Uterus (tissue), 3 donors: ENCODE measurements at regions not wholly inside any gene's neighbourhood (a gene's known extent, or its start where the extent isn't known, plus 50 kb on each side); places are given as distances from the start of the nearest gene placed in this dataset.

ENCODE experiments used
- DNase-seq, 2 donors: peaks; one replicate each; pipeline ENCODE4 v3.0.0-alpha.2; 2019 to 2020
- H3K27ac ChIP-seq, 2 donors: fragments of 200-600 bp; sonication (generic); 1 replicate in 1 of 2; 2 replicates in 1 of 2; pipeline ENCODE4 v1.5.1; 2016 to 2018
- H3K27me3 ChIP-seq, 2 donors: fragments of 200-600 bp; sonication (generic); one replicate each; pipeline ENCODE4 v1.5.1; 2018 to 2019; ENCODE audit warnings: control low read depth in 1 of 2
- H3K36me3 ChIP-seq, 2 donors: fragments of 200-600 bp; sonication (generic); one replicate each; pipeline ENCODE4 v1.5.1; 2019; ENCODE audit warnings: control low read depth in 1 of 2
- H3K4me1 ChIP-seq, 2 donors: fragments of 200-600 bp; sonication (generic); one replicate each; pipeline ENCODE4 v1.5.1; 2018 to 2019; ENCODE audit warnings: control low read depth in 1 of 2
- H3K4me3 ChIP-seq, 2 donors: fragments of 200-600 bp; sonication (generic); 1 replicate in 1 of 2; 2 replicates in 1 of 2; pipeline ENCODE4 v1.5.1; 2018 to 2019; ENCODE audit warnings: mild to moderate bottlenecking in 1 of 2
- H3K9me3 ChIP-seq, 2 donors: fragments of 200-600 bp; sonication (generic); one replicate each; pipeline ENCODE4 v1.5.1; 2019; ENCODE audit warnings: control low read depth in 1 of 2
- POLR2A ChIP-seq, 2 donors: fragments of 450-650 bp; IDR thresholded peaks; one replicate each; pipeline ENCODE4 v1.6.1; 2016; ENCODE audit warnings: antibody characterized with exemption in 2 of 2, mild to moderate bottlenecking in 1 of 2, moderate library complexity in 1 of 2
- intact Hi-C: fragments of 100-400 bp; cut with DNase I; formaldehyde crosslinking; loops from one replicate; pipeline ENCODE4 v1.15.1; 2023; ENCODE audit warnings: low total_unique reads
- TF ChIP-seq, protein P1 (sequence below), 4 experiments: fragments of 200-600 bp in 2 of 4; fragments of 450-650 bp in 2 of 4; sonication (generic) in 2 of 4; IDR thresholded peaks; one replicate each; pipeline ENCODE4 v1.5.1; 2016 to 2019; ENCODE audit warnings: antibody characterized with exemption in 4 of 4, mild to moderate bottlenecking in 2 of 4, moderate library complexity in 1 of 4
- donor health status: DM: yes; HTN: yes; CAD: no.

DNA sequence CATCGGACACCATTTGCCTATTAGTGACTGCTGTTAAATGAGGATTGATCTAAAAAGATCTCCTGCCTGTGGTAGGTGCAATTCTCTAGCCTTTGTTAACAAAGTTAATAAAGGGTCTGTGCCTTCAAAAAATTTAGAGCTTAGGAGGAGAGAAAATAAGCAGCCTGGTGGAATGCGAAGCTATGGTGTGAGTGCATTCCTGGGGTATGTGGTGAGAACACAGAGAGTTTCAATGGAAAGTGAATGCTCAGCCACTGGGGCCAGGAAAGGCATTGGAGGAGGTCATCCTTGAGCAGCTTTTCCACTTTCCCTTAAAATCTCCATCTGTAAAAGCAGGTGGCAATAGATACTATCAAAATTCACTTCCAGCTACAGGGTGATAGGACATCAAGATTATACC is 331.2 kb upstream of the LRATD1 start:
- Histone ChIP-seq H3K4me1 (no peaks in the 10 kb centered on the region), H3K27ac (no peak overlapping the region), H3K9me3 (no peaks in the 10 kb centered on the region), H3K27me3 (no peaks in the 10 kb centered on the region), H3K4me3 (no peak overlapping the region), H3K36me3 (no peaks in the 10 kb centered on the region)
- TF ChIP-seq, protein P1, sequence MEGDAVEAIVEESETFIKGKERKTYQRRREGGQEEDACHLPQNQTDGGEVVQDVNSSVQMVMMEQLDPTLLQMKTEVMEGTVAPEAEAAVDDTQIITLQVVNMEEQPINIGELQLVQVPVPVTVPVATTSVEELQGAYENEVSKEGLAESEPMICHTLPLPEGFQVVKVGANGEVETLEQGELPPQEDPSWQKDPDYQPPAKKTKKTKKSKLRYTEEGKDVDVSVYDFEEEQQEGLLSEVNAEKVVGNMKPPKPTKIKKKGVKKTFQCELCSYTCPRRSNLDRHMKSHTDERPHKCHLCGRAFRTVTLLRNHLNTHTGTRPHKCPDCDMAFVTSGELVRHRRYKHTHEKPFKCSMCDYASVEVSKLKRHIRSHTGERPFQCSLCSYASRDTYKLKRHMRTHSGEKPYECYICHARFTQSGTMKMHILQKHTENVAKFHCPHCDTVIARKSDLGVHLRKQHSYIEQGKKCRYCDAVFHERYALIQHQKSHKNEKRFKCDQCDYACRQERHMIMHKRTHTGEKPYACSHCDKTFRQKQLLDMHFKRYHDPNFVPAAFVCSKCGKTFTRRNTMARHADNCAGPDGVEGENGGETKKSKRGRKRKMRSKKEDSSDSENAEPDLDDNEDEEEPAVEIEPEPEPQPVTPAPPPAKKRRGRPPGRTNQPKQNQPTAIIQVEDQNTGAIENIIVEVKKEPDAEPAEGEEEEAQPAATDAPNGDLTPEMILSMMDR (IDR thresholded peaks at IDR 0.05) = no peak
- no peak for TF ChIP-seq POLR2A (IDR thresholded peaks at IDR 0.05)
- no peak for DNase-seq
- intact Hi-C loops = no loop called here

DNA sequence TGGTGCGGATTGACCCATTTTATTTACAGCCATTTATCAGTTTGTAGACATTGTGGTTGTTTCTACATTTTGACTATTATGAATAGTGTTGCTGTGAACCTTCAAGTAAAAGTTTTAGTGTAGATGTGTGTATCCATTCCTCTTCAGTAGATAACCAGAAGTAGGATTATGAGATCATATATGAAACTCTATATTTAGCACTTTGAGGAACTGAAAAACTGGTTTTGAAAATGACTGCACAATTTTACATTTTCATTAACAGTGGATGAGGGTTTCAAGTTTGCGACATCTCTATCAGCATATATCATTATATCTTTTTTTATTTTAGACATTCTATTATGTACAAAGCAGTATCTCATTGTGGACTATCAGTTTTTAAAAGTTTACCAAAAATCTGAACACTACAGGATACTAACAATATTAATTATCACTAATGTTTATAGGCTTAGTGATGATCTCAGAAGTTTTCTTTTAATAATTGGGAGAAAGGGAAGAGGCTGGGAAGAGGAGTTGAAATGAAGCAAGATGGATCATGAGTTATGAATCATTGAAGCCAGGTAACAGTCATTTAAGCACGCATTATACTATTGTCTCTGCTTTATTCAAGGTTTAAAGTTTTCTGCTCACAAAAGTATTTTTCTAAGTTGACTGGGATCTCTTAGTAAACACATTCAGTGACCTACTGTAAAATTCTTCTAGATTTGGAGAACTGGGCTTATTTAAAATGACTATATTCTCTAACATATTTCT is 329.0 kb upstream of the LRATD1 start:
- H3K36me3 ChIP-seq = no peaks in the 10 kb centered on the region
- no peaks in the 10 kb centered on the region for H3K27me3 ChIP-seq
- no peaks in the 10 kb centered on the region for H3K4me1 ChIP-seq
- DNase-seq = no peak
- H3K9me3 ChIP-seq = no peaks in the 10 kb centered on the region
- TF ChIP-seq, protein P1 (IDR thresholded peaks at IDR 0.05) = no peak
- no peak for TF ChIP-seq POLR2A (IDR thresholded peaks at IDR 0.05)
- intact Hi-C loops = no loop called here
- H3K4me3 ChIP-seq = no peak overlapping the region
- no peak overlapping the region for H3K27ac ChIP-seq

DNA sequence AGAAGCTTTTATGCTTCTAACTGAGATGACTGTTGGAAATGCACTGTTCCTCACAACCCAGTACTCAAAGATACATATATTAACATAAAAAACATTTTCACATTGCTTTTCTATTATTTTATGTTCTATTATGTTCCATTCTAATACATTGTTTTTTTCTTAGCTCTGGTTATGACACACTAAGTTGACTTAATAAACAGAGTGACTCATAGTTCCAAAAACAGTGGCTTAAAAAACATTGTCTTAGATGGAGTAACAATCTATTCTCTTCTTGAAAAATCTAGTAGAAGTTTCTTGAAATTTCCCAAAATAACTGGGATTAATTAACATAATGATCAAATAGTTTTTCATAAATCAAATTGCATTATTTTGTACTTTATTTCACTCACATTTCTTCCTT is 328.2 kb upstream of the LRATD1 start:
- H3K4me3 ChIP-seq = no peak overlapping the region
- no peaks in the 10 kb centered on the region for H3K36me3 ChIP-seq
- H3K9me3 ChIP-seq = no peaks in the 10 kb centered on the region
- intact Hi-C loops = no loop called here
- no peak overlapping the region for H3K27ac ChIP-seq
- TF ChIP-seq POLR2A (IDR thresholded peaks at IDR 0.05) = no peak
- TF ChIP-seq, protein P1 (IDR thresholded peaks at IDR 0.05) = no peak
- H3K27me3 ChIP-seq = no peaks in the 10 kb centered on the region
- no peaks in the 10 kb centered on the region for H3K4me1 ChIP-seq
- DNase-seq = no peak

GRCh38 chr2:14306268-14306861 is 326.2 kb upstream of the LRATD1 start:
- no peak for DNase-seq
- intact Hi-C loops = no loop called here
- H3K36me3 ChIP-seq = no peaks in the 10 kb centered on the region
- TF ChIP-seq, protein P1 (IDR thresholded peaks at IDR 0.05) = no peak
- TF ChIP-seq POLR2A (IDR thresholded peaks at IDR 0.05) = no peak
- no peaks in the 10 kb centered on the region for H3K9me3 ChIP-seq
- H3K4me3 ChIP-seq = no peak overlapping the region
- no peaks in the 10 kb centered on the region for H3K4me1 ChIP-seq
- no peak overlapping the region for H3K27ac ChIP-seq
- H3K27me3 ChIP-seq = no peaks in the 10 kb centered on the region

DNA sequence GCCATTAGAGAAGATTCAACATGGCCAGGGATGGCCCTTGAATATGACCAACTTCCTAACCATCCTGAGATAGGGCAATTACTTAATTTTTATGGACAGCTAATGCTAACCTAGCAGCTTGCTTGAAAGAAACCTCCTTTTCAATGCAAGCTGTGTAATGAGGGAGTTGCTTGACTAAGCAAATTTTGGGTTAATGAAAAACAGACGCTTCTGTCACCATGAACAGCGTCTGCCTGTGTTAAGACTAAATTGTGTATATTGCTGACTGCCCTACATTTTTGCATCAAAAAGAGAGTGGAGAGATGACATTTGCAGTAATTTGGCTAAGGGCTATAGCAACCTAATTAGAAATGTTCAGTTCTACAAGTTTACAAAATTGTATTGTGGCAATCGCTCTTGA is 319.2 kb upstream of the LRATD1 start:
- intact Hi-C loops = no loop called here
- DNase-seq = no peak

More for the DNA sequence above, 319.2 kb upstream of the LRATD1 start:
- Histone ChIP-seq H3K36me3 (no peaks in the 10 kb centered on the region), H3K27me3 (no peaks in the 10 kb centered on the region), H3K9me3 (no peaks in the 10 kb centered on the region), H3K27ac (no peak overlapping the region), H3K4me3 (no peak overlapping the region), H3K4me1 (no peaks in the 10 kb centered on the region)
- TF ChIP-seq, protein P1 (IDR thresholded peaks at IDR 0.05) = no peak
- TF ChIP-seq POLR2A (IDR thresholded peaks at IDR 0.05) = no peak
